Transverse colon (tissue), 4 donors: ENCODE measurements at regions not wholly inside any gene's neighbourhood (a gene's known extent, or its start where the extent isn't known, plus 50 kb on each side); places are given as distances from the start of the nearest gene placed in this dataset.

Experiments
- CTCF ChIP-seq, 5 experiments: fragments of 200-600 bp in 3 of 5; fragments of 450-650 bp in 2 of 5; sonication (generic) in 3 of 5; IDR thresholded peaks; 1 replicate in 2 of 5; 2 replicates in 3 of 5; pipeline ENCODE4 v1.5.1; 2016 to 2017; ENCODE audit warnings: antibody characterized with exemption in 5 of 5, inconsistent platforms in 3 of 5, mild to moderate bottlenecking in 2 of 5, moderate library complexity in 1 of 5
- POLR2AphosphoS5 ChIP-seq, 3 donors: sonication (generic); formaldehyde crosslinking; IDR thresholded peaks; one replicate each; pipeline ENCODE4 v1.6.1; 2016; ENCODE audit warnings: antibody characterized with exemption in 3 of 3

GRCh38 chr7:67450171-67450570 is 453.5 kb downstream of the TYW1 start:
- TF ChIP-seq POLR2AphosphoS5 (IDR thresholded peaks at IDR 0.05), result no peak
- TF ChIP-seq CTCF (IDR thresholded peaks at IDR 0.05), result no peak
